ENCODE measurements at regions not wholly inside any gene's neighbourhood (a gene's known extent, or its start where the extent isn't known, plus 50 kb on each side); places are given as distances from the start of the nearest gene placed in this dataset.

DNA sequence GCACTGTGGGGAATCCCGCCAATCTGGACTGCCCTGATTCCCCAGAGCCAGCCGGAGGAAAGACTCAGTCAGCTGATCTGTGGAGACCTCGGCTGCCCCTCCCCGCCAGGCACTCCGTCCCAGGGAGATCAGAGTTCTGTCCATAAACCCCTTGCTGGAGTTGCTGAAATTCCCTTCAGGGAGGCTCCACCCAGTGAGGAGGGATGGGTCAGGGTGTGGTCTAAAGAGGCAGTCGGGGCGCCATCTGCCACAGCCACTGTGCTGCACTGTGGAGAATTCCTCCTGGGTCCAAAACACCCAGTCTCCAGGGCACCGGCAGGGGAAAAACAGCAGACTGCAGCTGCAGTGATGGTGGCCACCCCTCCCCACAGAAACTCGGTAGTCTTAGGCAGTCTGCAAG lies 1922.3 kb upstream of the FLRT2 start:
- Histone ChIP-seq H3K9me3 (no peaks in the 10 kb centered on the region), H3K4me3 (no peak overlapping the region), H3K27ac (no peak overlapping the region), H3K4me1 (no peaks in the 10 kb centered on the region), H3K36me3 (no peaks in the 10 kb centered on the region), H3K27me3 (peaks cover 0 to 5% of the 10 kb centered on the region in 2 donors)
- TF ChIP-seq, protein P1, sequence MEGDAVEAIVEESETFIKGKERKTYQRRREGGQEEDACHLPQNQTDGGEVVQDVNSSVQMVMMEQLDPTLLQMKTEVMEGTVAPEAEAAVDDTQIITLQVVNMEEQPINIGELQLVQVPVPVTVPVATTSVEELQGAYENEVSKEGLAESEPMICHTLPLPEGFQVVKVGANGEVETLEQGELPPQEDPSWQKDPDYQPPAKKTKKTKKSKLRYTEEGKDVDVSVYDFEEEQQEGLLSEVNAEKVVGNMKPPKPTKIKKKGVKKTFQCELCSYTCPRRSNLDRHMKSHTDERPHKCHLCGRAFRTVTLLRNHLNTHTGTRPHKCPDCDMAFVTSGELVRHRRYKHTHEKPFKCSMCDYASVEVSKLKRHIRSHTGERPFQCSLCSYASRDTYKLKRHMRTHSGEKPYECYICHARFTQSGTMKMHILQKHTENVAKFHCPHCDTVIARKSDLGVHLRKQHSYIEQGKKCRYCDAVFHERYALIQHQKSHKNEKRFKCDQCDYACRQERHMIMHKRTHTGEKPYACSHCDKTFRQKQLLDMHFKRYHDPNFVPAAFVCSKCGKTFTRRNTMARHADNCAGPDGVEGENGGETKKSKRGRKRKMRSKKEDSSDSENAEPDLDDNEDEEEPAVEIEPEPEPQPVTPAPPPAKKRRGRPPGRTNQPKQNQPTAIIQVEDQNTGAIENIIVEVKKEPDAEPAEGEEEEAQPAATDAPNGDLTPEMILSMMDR (IDR thresholded peaks at IDR 0.05), result no peak
- TF ChIP-seq POLR2A (IDR thresholded peaks at IDR 0.05), result no peak
- no CpG with 5 or more reads among the region's 9 CpGs for WGBS (ENCODE audit: insufficient coverage, low coverage, low lambda C conversion rate, missing lambda C conversion rate)
- ATAC-seq (no peak), DNase-seq (peak in 1 of 3 donors; percentile 36)
- intact Hi-C loops (cut with DNase I), result no loop called here

DNA sequence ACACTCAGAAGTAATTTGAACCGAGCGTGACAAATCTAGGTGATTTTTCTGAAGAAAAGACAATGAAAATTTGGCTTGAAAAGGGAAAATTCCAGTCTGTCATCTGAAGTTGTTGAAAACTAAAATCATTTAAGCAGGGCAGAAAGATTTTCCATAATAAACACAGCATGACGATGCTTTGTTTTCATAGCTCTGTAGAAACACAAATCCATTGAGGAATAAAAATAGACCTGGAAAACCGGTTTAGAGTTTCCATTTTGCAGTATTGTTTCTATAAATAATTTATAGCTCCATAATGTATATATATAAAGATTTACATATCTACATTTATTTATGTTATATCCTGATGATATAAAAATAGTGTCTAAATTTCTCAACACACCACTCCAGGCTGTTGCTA lies 1918.5 kb upstream of the FLRT2 start:
- intact Hi-C loops (cut with DNase I), result no loop called here
- TF ChIP-seq POLR2A (IDR thresholded peaks at IDR 0.05), result no peak
- TF ChIP-seq, protein P1 (IDR thresholded peaks at IDR 0.05), result no peak
- 41% methylated on average over 4 of the region's 4 CpGs for WGBS (ENCODE audit: insufficient coverage, low coverage, low lambda C conversion rate, missing lambda C conversion rate)
- Histone ChIP-seq H3K36me3 (no peaks in the 10 kb centered on the region), H3K27me3 (peaks cover 0 to 5% of the 10 kb centered on the region in 2 donors), H3K27ac (no peak overlapping the region), H3K9me3 (no peaks in the 10 kb centered on the region), H3K4me3 (no peak overlapping the region), H3K4me1 (no peaks in the 10 kb centered on the region)
- ATAC-seq (no peak), DNase-seq (no peak)

DNA sequence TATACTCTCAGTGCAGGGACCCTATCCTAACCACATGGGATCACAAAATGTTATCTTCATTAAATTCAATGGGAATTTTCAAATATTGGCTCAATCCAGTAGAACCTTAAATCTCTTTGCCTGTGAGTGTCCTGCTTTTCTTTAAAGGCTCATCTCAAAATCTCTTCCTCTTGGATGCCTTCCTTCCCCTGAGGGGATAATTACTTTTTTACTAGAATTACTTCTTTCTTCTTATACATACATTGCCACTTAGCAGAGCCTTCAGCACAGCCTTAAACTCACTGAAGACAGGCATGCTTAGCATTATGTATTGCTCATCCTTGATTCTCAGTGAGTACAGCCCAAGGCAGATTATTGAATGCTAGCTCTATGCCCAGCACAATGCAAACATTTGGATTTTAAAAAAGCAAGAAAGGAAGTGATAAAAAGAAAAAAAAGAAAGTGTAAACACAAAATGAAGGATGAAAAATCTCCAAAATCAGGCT lies 1918.0 kb upstream of the FLRT2 start:
- no peak for DNase-seq
- no peak overlapping the region for H3K4me3 ChIP-seq
- no peaks in the 10 kb centered on the region for H3K36me3 ChIP-seq
- H3K9me3 ChIP-seq, result no peaks in the 10 kb centered on the region
- intact Hi-C loops (cut with DNase I), result no loop called here
- peaks cover 0 to 5% of the 10 kb centered on the region in 2 donors for H3K27me3 ChIP-seq
- no peaks in the 10 kb centered on the region for H3K4me1 ChIP-seq
- TF ChIP-seq POLR2A (IDR thresholded peaks at IDR 0.05), result no peak
- TF ChIP-seq, protein P1 (IDR thresholded peaks at IDR 0.05), result no peak
- no peak for ATAC-seq
- no peak overlapping the region for H3K27ac ChIP-seq

DNA sequence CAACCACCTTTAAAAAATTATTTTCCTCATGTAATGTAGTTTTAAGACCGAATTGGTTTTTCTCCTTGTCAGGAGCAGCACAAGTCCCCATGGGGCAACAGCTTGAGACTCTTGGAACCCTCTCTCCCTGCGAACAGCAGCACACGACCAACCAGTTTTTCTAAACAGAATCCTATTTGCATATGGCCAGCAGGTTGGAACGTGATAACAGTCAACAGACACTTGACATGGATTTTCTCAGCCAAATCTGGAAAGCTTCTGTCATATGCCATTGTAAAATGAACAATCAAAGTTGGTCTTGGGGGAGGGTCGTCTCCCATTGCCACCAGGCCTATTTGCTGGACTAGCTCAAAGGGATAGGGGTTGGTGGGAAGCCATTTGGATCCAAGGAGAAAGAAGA lies 1915.0 kb upstream of the FLRT2 start:
- DNase-seq (no peak), ATAC-seq (no peak)
- Histone ChIP-seq H3K36me3 (no peaks in the 10 kb centered on the region), H3K27ac (no peak overlapping the region), H3K27me3 (no peaks in the 10 kb centered on the region), H3K9me3 (no peaks in the 10 kb centered on the region), H3K4me1 (no peaks in the 10 kb centered on the region), H3K4me3 (no peak overlapping the region)
- intact Hi-C loops (cut with DNase I), result no loop called here
- 45% methylated on average over 5 of the region's 5 CpGs for WGBS (ENCODE audit: insufficient coverage, low coverage, low lambda C conversion rate, missing lambda C conversion rate)
- no peak for TF ChIP-seq POLR2A (IDR thresholded peaks at IDR 0.05)
- TF ChIP-seq, protein P1 (IDR thresholded peaks at IDR 0.05), result no peak

DNA sequence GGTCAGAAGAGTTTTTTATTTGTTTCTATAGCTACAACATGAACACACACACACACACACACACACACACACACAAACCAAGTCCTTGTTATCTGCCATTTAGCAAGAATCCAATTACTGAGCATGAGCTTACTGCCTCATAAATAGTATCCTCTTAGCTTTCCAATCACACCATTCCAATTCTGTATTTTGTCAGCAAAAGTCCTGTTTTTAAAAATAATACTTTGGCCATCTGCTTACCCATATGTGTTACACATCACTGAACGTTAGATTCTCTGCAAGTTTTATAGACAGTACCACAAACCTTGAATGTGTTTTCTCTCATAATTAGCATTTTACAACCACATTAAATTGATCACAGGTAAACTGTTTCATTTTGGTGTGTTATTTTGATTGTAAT lies 1905.4 kb upstream of the FLRT2 start:
- TF ChIP-seq, protein P1 (IDR thresholded peaks at IDR 0.05), result no peak
- TF ChIP-seq POLR2A (IDR thresholded peaks at IDR 0.05), result no peak
- DNase-seq, result no peak
- Histone ChIP-seq H3K27ac (no peak overlapping the region), H3K4me3 (no peak overlapping the region), H3K27me3 (no peaks in the 10 kb centered on the region), H3K36me3 (no peaks in the 10 kb centered on the region), H3K4me1 (no peaks in the 10 kb centered on the region), H3K9me3 (no peaks in the 10 kb centered on the region)
- no peak for ATAC-seq
- intact Hi-C loops (cut with DNase I), result no loop called here
- WGBS (ENCODE audit: insufficient coverage, low coverage, low lambda C conversion rate, missing lambda C conversion rate), result 56% methylated on average over 1 of the region's 1 CpG
